B cell (primary cell): ENCODE measurements at regions not wholly inside any gene's neighbourhood (a gene's known extent, or its start where the extent isn't known, plus 50 kb on each side); places are given as distances from the start of the nearest gene placed in this dataset.

Source experiments
- CTCF ChIP-seq: fragments of 200-600 bp; IDR thresholded peaks from one replicate; pipeline ENCODE4 v1.8.0; 2022; ENCODE audit warnings: antibody characterized with exemption, mild to moderate bottlenecking
- EZH2 ChIP-seq: IDR thresholded peaks from 2 replicates; pipeline ENCODE4 v1.6.1; 2012; ENCODE audit warnings: borderline replicate concordance, low read depth, mild to moderate bottlenecking, moderate library complexity, low read length; ENCODE audit not compliant: insufficient read depth, poor library complexity, severe bottlenecking

- TF ChIP-seq CTCF: no peak
- no peak for TF ChIP-seq EZH2
These were observed 313.6 kb upstream of the C1orf87 start for GRCh38 chr1:60387175-60387574.
